Activated CD8-positive, alpha-beta memory T cell treated with anti-CD3 and anti-CD28 coated beads, Interleukin-2, amount 50 U/mL, for 1 hour (primary cell): ENCODE measurements at regions not wholly inside any gene's neighbourhood (a gene's known extent, or its start where the extent isn't known, plus 50 kb on each side); places are given as distances from the start of the nearest gene placed in this dataset.

ENCODE experiments used
- DNase-seq: peaks from one replicate; pipeline ENCODE4 v3.0.0-alpha.2; 2020; ENCODE audit errors: extremely low read depth

DNA sequence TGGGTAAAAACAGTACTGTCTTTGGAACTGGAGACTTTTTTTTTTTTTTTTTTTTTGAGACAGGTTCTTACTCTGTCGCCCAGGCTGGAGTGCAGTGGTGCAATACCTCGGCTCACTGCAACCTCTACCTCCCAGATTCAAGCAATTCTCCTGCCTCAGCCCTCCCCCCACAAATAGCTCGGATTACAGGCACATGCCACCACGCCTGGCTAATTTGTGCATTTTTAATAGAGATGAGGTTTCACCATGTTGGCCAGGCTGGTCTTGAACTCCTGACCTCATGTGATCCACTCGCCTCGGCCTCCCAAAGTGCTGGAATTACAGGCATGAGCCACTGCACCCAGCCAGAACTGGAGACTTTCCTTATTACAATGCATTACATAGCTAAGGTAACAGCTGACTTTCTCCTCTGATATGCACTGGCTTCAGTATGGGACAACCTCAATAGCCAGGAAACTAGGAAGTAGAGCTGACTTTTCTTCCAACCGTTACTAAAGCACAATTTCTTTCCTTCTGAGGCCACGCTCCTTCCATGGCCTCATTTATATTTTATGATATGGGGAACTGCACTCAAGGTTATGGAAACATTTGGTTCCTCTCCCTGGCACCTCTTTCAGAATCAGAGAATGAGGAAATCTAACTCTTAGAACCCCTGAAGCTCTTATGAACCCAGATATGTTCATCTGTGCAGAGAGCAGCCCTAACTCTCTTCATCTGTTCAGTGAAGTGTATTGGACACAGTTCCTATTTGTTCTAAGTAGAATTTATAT is 53.5 kb upstream of the FAM9B start:
- no peak for DNase-seq

- DNase-seq = no peak
These were observed 55.0 kb upstream of the FAM9B start for GRCh38 chrX:9088896-9089295.

DNA sequence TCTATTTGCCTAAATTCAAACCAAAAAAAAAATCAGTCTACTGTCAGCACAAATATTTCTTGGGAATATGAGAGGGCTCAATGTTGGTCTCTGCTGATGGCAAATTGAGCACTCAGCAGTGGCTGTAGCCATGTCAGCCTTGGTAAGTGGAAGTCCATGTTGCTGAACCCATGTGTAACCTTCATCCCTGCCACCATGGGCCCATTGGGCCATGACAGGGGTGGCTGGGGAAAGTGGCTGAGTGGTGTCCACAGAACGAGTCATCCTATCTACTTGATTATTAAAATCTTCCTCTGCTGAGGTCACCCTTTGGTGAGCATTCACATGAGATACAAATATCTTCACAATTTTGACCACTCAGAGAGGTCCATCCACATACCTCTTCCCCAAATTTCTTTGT is 56.8 kb upstream of the FAM9B start:
- no peak for DNase-seq

GRCh38 chrX:9091258-9091657 is 57.3 kb upstream of the FAM9B start:
- DNase-seq = no peak

DNA sequence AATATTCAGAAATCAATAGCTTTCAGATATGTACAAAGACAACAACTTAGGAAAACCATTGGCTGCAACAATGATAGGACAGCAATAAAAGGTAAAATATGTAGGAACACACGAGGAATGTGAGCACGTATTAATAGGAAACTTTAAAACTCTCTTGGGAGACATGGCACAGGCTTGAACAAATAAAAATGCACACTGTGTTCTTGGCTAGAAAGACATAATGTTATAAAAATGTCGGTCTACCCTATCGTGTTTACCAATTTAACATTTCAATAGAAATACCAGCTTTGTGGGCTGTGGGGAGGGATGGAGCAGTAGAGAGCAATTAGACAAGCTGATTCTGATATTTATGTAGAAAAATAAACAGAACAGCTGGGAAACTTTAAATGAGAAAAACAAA is 69.0 kb upstream of the FAM9B start:
- no peak for DNase-seq

DNA sequence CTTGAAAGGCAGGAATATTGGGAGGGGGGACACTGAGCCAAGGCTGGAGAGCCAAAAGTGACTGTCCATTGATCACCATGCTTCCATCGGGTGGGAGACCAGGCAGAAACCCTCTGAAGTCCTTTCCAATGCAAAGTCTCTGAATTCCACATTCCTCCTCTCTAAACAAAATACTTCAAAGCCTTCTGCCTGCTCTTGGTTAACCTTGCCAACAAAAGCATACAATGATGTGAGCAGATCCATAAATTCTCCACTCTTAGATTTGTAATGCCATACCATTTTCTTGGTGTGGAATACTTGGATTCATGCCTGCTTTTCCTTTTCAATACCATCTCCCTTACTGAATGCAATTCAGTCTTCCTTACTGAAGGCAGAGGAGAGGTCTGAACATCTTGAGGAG is 74.1 kb upstream of the FAM9B start:
- no peak for DNase-seq

DNA sequence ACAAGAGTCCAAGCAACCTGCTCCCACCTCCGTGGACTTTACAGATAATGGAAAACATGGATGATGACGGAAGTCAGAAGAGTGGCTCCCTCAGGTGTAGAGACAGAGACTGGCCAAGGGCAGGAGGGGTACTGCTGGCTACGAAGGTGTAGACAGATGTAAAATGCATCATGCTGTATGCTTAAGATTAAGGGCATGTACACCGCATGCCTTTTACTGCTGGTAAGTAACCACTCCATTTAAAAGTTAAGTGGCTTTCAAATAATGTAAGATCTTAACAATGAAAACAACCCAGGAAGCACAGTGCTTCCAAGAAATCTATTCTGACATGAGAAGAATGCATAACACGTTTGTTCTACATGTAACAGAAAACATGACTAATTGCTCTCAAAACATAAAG is 76.9 kb upstream of the FAM9B start:
- DNase-seq = no peak

DNA sequence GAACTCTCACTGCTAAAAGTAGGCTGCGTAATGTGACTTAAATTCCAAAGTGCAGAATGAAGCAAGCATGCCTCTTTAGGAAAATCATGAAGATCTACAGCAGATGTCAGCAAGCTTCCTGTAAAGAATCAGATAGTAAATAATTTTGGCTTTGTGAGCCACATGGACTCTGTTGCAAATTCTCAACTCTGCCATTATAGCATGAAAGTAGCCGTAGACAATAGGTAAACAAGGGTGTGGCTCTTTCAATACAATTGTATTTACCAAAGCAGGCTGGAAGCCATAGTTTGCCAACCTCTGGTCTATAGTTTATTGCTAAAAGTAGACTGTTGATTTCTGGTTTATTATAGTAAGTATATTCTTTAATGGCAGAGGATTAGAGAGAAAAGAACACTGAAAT is 80.3 kb upstream of the FAM9B start:
- DNase-seq = no peak

GRCh38 chrX:9117851-9118250 is 83.9 kb upstream of the FAM9B start:
- DNase-seq = no peak

GRCh38 chrX:9122519-9123245 is 88.8 kb upstream of the FAM9B start:
- DNase-seq = no peak

- no peak for DNase-seq
These were observed 94.1 kb upstream of the FAM9B start for GRCh38 chrX:9127986-9128385.

GRCh38 chrX:9130031-9130430 is 96.1 kb upstream of the FAM9B start:
- no peak for DNase-seq

DNA sequence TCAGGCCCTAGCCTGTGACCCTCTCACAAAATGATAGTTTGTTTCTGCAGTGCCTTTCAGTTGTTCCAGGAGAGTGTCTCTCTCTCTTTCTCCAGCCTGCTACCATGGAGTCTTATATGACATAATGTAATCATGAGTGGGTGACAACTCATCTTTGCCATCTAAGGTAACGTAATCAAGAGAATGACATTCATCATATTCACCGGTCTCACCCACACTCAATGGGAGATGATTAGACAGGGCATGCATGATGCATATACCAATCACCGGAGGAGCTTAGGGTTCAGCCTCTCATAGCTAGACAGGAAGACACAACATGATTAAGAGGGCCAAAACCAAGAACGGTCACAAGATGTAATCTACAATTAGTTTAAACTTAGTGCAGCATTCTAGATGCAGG is 97.1 kb upstream of the FAM9B start:
- no peak for DNase-seq

GRCh38 chrX:9132036-9132638 is 98.2 kb upstream of the FAM9B start:
- DNase-seq = no peak

GRCh38 chrX:9133426-9133825 is 99.5 kb upstream of the FAM9B start:
- DNase-seq = no peak

DNA sequence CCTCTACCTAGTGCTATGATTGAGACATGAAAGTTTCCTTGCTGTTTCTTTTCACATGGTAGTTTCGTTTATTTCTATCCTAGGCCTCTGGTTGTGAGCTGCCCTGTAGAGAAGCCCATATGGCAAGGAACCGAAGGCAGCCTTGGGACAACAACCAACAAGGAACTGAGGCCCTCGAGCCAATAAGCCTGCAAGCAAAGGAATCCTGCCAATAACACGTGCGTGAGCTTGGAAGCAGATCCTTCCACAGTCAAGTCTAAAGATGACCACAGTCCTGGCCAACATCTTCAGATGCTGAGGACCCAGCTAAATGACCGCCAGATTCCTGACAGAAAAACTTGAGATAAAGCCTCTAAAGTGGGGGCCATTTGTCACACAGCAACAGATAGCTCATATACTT is 100.4 kb upstream of the FAM9B start:
- no peak for DNase-seq

DNA sequence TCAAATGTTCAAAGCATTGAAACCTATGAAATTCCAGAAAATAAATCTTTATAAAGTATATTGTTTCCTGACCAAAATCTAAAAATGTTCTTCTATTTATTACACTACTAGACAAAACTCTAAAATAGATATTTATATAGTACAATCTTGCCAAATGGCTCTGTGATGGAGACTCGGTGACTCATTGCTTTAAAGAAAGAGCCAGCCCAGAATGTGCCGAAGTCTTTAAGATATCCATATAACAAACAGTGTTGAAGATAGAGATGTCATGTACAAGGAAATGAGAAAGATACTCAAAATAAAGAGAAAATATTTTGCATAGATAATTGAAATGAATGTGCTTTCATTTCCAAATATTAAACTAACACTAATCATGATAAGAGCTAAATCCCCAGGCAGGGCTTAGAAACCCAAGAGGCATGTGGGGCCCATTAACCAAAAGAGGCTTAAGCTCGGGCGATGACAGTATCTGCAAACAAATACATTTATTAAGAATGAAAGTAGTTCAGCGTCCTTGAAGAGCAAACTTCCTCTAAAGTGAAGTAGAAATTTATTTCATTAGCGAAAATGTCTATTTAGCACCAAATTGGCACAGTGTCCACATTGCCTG is 102.1 kb upstream of the FAM9B start:
- no peak for DNase-seq

- no peak for DNase-seq
These were observed 103.2 kb upstream of the FAM9B start for GRCh38 chrX:9137152-9137551.

GRCh38 chrX:9141496-9141895 is 107.6 kb upstream of the FAM9B start:
- DNase-seq = no peak

DNA sequence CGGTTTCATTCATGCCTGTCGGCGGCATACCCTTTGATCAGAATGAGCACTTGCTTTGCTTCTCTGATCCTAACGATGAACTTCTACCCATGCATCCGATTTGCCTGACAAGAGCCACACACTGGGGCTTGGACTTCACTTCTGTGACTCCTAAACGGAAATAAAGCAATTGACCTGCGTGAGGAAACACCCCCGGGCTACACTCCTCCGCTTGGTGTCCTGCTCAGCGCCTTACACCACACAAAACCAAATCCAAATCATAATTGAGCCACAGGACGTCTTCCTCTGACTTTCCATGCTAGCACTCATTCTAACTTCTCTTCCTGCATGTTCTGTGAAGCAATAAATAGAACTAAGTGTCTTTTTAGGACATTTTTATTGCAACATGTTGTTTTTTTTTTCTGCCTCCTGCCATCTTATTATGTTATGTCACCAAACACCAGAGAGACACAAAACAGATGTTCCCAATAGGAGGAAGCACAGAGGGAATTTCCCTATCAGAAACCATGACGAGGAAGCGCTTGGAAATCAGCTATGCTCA is 110.8 kb upstream of the FAM9B start:
- DNase-seq = no peak

DNA sequence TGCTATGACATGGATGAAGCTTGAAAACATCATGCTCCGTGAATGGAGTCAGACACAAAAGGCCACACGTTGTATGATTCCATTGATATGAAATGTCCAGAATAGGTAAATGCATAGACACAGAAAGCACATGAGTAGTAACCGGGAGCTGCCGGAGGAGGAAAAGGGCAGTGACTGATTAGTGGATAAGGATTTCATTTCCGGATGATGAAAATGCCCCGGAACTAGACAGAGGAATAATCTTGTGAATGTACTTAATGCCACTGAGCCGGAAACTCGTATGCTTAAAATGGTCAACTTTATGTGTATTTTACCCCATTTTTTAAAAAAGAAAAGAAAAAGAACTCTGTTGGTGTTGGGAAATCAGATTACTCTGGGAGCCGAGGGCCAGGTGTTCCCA is 112.7 kb upstream of the FAM9B start:
- no peak for DNase-seq

- DNase-seq = no peak
These were observed 113.2 kb upstream of the FAM9B start for GRCh38 chrX:9147086-9147485.
